HS-5 (cell line): ENCODE measurements at regions not wholly inside any gene's neighbourhood (a gene's known extent, or its start where the extent isn't known, plus 50 kb on each side); places are given as distances from the start of the nearest gene placed in this dataset.
"Not testable (repeated sequence)": the region's sequence is repeated elsewhere in the genome, so short reads cannot be mapped to it uniquely, and the experiment has no call there.

Experiments
- DNase-seq: peaks from one replicate; pipeline ENCODE4 v3.0.0-alpha.2; 2012; ENCODE audit warnings: low read depth

DNA sequence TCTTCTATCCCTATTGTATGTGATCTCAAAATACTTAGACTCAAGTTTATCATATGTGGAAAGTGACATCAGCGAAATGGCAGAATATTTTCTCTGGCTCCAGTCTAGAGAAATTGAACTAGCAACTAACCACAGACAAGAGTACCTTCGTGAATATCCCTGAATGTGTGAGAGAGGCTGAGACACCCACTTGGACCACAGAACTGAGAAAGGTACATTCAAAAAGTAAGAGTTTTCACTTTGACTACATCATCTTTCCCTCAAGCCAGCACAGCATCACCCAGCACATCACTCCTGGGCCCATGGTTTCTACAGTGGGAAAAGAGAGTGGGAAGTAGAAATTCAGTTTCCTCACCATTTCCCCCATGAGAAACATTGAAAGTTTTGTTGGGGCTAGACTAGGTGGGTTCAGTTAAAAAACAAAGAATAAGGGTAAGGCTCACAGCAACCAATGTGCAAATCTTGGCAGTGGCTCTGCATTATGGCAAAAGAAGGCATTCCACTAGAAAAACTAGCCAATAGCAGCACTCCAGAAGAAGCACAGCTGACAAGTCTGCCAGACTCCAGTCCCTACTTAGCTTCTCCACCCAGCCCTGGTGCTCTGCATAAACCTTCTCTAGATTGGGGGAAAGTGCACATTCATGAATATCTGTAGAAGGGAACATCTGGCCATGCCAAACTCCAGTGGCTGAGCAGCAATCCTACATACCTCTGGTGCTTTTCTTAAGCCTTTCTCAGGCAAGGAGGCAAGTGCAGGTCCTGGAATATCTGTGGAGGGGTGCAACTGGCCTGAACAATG, 225.6 kb upstream of the VLDLR start:
- DNase-seq, result no peak

DNA sequence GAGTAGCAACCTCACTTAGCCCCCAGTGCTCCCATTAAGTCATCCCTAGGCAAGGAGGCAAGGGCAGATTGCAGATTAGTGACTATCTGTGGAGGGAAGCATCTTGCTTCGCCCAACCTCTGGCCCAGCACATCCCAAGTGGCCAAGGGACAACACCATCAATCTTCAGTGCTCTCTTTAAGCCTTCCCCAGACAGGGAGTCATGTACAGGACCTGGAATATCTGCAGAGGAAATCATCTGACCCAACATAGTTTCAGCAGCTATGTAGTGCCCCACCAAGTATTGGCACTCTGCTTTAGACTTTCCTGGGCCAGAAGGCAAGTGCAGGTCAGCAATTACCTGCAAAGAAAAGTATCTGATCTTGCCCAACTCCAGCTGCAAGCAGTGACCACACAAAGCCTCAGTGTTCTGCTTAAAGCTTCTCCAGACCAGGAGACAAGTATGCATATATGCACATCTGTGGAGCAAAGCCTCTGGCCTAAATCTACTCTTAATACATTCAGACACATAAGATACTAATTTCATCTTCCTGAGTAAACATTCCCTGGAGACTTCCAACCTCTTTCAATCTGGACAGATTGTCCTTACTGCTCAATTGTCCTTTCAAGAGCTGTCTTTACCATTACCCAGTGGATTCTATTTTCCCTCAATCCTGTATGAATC, 224.8 kb upstream of the VLDLR start:
- DNase-seq, result no peak

DNA sequence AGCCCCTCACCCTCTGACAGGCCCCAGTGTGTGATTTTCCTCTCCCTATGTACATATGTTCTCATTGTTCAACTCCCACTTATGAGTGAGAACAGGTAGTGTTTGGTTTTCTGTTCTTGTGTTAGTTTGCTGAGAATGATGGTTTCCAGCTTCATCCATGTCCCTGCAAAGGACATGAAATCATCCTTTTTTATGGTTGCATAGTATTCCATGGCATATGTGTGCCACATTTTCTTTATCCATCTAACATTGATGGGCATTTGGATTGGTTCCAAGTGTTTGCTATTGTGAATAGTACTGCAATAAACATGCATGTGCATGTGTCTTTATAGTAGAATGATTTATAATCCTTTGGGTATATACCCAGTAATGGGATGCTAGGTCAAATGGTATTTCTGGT, 223.7 kb upstream of the VLDLR start:
- DNase-seq, result not testable (repeated sequence)

DNA sequence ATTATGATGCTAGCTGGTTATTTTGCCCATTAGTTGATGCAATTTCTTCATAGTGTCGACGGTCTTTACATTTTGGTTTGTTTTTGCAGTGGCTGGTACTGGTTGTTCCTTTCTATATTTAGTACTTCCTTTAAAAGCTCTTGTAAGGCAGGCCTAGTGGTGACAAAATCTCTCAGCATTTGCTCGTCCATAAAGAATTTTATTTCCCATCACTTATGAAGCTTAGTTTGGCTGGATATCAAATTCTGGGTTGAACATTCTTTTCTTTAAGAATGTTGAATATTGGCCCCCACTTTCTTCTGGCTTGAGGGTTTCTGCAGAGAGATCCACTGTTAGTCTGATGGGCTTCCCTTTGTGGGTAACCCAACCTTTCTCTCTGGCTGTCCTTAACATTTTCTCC, 219.8 kb upstream of the VLDLR start:
- DNase-seq, result not testable (repeated sequence)

DNA sequence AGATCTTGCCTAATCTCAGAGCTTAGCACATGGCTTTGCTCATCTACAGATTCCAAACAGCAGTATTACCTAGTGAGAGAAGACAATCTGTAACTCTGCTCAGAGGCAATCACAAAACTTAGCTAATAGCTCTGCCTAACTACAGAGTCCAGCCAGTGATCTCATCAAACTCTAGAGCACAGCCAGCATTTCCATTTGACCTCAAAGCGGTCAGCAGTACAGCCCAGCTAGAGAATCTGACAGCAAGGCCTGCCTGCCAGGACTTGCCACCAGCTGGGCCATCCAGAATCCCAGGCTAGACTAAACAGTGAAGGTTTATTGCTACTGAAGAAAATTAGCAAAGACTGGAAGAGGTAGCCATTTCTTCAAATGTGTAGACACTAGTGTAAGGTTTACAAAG, 217.9 kb upstream of the VLDLR start:
- no peak for DNase-seq

DNA sequence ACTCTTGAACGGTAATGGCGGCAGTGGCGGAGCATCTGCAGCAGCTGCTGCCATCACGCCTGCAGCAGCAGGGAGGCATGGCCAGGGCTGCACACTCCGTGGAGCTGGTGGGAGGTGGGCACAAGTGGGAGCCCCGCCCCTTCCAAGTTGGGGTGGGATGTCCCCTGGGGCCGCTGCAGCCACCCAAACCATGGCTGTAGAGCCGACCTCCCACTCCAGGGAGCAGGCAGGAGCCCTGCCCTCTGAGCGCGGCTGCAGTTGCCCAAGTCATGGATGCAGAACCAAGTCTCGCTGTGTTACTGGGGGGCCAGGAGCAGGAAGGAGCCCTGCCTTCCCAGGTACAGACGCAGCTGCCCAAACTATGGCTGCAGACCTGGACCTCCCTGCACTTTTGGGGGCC, 215.3 kb upstream of the VLDLR start:
- DNase-seq, result no peak

DNA sequence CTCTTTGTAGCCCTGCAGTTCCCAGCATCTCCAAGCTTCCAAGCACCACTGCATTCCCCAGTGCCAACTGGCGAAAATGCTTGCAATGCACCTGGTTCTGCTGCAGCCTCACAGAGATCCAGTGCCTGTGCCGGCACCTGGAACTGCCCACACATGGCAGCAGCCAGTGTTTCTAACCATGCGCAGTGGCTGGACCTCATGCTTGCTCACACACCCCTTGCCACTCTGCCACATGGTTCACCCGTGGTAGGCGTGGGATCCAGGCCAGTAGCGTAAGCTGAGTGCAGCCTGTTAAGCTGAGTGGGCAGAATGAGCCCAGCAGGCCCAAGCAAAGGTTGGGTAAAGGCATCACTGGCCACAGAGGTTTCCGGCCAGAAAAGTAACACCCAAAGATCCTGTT, 214.1 kb upstream of the VLDLR start:
- no peak for DNase-seq

DNA sequence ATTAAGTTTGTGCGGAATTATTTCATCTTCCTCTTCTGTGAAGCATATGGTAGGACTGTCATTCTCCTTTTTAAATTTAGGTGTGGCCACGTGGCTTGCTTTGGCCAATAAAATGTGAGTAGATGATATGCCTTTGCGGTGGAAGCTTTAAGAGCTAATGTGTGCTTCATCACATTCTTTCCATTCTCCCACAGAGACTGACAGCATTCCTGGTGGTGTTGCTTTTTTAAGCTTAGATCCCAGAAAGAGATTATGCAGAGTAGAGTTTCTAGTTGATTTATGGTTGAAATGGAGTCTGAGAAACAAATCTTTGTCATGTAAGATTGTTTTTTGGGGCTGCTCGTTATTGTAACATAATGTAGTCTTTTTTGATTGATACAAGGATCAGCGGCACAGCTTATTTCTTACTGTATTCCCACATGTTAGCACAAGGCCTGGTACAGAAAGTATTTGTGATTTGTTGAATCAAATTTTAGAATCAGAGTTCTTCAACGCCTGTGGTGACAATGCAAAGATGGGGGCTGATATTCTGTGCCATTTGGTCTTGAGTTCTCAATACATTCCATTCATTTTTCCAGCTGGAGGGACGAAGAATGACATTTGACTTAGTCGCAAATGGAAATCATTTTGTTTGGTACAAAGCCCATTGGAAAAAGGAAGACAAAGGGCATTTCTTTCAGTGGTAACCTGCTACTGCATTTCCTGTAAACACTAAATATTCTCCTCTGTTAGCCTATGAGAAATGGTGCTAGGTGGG, 209.9 kb upstream of the VLDLR start:
- DNase-seq, result no peak

DNA sequence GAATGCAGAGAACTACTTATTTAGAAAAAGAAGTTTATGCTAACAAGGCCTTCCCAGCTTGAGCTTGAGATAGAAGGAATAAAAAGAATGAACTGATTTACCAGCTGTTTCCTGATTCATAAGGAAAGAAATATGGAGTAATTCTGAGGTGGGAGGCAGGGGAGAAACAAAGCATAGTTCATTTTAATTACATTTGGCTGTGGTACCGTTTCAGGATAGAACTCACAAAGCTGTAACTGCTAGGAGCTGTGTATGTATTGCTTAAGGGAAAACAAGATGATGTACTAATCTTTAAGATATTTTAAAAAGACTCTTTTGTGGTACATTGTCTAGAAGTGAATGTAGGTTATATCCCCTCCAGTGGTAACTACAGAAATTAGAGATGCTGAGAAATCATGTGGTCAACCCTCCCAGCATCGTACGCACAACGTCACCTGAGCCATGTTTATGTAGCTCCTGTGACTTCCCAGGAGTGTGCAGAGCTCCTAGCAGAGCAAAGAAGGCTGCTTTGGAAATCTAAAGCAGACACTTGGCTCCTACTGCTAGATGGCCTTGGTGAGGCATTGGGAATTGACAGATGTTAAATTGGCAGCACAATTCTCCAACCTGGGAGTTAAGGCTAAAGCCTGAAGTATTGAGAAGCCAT, 208.3 kb upstream of the VLDLR start:
- DNase-seq, result no peak

DNA sequence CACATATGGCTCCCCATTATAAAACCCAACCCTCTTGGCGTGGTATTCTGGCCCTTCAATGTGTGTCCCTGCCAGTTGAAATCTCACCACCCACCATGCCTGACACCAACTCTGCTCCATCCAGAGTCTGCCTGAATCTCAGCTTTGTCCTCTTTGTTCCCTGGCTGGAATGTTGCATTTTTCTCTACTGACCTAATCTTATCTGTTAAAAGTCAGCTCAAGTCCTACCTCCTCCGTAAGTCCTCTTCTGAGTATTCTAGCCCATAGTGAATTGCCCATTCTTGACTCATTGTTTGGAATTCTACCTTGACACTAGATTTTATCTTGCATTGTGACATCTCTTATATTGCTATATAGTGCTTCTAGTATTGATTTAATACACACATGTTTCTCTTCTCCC, 207.1 kb upstream of the VLDLR start:
- no peak for DNase-seq

DNA sequence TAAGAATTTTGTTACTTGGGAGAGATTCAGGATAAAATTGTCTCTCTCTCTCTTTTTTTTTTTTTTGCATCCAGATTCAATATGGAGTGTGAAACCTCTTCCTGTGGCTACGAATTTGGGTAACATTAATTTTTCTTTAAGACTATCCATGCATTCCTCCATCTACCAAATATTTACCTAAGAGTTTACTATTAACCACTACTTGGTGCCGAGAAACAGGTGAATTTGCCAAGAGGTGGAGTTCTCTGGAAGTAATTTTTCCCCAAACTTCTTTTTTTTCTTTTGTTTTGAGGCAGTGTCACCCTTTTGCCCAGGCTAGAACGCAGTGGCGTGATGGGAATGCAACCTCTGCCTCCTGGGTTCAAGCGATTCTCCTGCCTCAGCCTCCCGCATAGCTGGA, 206.3 kb upstream of the VLDLR start:
- DNase-seq, result no peak

DNA sequence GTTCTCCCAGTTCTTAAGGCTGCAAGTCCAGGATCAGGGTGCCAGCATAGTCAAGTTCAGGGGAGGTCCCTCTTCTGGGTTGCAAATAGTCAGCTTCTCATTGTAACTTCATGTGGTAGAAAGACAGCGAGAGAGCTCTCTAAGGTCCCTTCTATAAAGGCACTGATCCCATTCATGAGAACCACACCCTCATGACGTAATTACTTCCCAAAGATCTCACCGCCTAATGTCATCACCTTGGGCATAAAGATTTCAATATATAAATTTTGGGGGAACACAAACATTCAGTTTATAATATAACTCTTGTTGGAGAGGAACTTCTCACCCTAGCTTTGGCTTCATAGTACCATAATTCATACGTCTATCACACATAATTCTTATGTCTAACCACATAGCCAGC, 203.9 kb upstream of the VLDLR start:
- DNase-seq, result no peak

DNA sequence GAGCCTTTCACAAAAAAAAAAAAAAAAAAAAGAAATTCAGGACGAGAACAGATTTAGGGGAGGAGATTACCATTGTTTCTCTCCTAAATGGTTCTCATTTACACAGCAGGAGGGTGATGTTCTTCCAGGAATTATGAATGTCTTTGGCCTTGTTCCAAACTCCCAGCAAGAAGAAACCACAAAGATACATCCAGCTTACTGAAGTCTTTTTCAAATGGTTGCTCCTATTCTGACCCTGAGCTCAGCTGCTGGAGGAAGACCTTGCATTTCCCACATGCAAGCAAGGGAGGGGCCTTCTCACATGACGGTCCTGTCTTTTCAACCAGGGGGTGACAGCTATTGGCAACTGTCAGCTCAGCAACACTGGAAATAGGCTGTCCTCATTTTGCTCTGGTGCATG, 203.0 kb upstream of the VLDLR start:
- peak; percentile 4 for DNase-seq

DNA sequence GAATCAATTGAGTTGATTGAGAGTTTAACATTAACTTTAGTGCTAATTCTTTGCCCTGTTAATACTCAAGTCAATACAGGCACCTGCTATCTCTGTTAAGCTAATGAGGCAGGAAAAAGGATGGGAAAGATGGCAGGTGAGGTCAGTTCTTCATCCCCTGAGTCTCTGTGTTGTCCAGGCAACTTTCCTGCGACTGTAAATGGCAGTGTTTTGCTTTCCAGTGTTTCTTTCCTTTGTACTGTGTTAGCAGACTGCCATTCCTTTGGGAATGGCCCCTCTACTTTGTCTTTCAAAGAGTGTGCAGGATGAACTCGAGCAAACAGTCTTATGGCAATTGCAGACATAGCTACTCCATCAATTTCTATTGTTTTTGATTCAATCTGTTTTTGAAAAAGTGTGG, 202.2 kb upstream of the VLDLR start:
- no peak for DNase-seq

DNA sequence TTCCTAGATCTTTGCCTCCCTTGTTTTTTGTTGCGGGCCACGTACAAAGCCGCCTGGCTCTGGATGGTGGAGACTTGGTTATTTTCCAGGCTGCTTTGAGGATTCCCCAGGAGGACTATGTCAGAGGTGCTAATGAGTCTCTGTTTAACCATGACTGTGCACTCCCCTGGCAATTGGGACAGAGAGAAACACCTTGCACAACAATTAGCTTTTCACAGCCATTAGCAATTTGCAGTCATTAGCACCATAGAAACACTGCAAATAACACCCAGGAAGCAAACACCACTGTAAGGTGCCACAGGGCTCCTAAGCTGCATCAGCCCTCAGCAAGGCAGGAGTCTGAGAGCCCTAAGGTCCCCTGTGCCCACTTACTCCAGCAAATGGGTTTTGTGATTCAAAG, 201.0 kb upstream of the VLDLR start:
- no peak for DNase-seq

DNA sequence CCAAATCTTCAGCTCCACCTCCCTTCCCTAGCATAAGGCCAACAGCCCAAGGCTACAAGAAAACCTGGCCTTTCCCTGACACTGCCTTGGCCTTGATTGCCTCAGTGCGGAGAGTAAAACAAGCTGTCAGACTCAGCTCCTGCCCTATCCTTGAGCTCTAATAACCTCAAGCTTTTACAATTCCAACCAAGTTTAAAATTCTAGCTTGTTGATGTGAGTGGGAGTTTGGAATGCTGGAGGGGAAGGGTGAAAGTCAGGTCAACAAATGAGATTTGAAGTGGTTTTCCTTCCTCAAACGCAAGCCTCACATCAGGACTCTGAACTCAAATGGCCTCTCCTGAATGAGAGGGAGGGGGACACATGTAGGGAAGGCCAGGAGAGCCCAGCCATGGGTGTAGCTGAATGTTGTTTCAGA, 197.0 kb upstream of the VLDLR start:
- no peak for DNase-seq

DNA sequence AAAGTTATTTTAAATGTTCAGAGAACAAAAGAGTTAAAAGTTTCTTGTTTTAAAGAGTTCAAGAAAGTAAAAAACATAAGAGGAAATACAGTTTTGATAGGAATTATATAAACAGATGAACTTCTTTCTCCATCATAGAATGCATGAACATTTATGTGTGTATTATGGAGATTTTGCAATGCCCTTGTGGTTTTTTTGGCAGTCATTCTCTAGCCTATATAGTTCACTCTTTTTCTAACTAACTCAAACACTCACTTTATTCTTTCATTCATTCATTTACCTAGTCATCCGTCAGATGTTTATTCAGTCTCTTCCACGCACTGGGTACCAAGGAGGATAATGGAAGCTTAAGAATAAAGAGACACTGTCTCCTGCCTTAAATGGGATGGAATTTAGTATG, 195.9 kb upstream of the VLDLR start:
- DNase-seq, result no peak

DNA sequence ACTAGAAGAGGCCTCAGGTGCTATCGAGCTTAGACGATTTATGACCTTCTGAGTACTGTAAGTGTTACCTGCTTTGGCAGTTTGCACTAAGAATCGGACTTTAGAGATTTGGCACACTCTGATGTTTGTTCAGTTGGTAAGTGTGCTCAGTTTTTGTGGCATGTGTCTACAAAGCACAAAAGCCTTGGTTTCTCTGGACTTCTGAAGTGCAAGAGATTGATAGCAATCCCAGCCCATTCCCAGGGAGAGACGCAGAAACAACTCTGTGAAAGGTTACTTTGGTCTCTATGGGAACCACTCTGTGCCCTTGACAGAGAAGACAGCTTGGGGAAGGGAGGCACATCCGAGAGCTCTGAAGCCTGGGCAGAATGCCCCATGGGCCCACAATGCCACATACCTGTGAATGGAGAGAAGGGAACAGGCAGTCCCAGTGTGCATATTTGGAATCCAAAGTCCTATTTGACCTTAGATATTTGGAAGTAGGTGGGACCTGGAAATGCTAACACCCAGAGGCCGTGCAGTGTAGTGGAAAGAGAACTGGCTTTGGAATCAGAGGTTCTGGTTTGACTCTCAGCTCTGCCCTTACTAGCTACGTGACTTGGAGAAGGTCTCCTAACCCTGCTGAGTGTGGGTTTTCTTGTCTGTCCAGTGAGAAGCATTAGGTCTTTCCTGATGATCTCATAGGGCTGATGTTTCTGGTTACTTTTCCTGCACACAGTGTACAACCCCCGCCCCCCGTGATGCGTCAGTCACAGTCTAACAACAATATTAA, 194.3 kb upstream of the VLDLR start:
- DNase-seq, result no peak

DNA sequence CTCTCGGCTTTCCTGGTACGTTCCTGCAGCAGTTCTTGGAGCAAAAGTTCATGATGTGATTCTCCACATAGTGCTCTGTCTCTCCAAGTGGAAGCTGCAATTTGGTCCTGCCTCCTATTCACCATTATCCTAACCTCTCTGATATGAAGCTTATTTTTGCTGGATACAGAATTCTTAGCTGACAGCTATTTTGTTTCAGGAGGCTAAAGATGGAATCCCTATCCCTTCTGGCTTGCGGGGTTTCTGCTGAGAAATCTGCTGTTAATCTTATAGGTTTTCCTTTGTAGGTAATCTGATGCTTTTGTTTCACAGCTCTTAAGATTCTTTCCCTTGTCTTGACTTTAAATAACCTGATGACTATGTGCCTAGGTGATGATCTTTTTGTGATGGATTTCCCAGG, 181.6 kb upstream of the VLDLR start:
- DNase-seq, result no peak

DNA sequence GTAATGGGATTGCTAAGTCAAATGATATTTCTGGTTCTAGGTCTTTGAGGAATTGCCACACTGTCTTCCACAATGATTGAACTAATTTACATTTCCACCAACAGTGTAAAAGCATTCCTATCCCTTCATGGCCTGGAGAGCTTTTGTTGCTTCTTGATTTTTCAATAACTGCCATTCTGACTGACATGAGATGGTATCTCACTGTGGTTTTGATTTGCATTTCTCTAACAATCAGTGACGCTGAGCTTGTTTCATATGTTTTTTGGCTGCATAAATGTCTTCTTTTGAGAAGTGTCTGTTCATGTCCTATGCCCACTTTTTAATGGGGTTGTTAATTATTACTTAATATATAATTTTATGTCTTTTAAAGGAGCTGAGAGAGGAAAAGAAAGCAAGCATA, 177.7 kb upstream of the VLDLR start:
- DNase-seq, result not testable (repeated sequence)

DNA sequence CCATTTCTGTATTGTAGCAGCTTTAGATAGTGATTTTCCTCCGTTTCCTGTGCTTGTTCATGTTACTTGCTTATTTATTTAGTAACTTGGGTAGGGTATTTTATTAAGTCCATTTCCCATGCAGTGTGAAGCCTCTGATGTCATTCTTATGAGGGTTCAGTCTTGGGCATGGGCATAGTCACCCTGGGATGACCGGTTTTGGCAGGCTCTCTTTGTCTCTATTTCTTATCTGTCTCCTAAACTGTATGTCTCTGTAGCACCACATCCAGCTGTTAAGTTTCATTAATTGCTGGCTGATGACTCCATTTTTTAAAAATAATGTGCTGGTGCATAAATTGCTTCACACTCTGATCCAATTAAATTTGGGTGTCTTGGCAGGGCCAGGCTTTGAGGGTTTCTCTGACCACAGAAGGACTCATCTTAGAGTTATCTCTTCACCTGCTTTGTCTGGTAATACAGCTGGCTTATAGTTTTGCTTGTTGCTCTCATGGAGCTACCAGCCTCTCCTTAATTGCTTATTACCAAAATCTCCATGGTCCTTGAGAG, 173.3 kb upstream of the VLDLR start:
- DNase-seq, result no peak

DNA sequence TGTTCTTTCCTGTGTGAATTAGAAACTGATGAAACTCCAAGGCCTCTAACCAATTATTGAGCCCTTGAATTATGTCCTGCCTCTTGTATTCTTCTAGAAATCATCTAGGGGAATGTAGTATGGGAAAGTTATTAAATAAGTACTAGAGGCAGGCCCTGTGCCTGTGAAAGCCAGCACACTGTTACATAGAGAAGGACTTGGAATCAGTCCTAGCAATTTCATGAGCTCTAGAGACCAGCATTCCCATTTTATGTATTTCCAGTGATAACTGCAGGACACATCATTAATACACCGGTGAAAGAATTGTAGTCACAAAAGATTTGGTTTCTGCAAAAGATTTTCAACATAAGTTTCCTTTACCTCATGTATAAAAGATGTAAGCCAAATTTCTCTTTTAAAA, 168.5 kb upstream of the VLDLR start:
- no peak for DNase-seq
